ENCODE measurements at regions not wholly inside any gene's neighbourhood (a gene's known extent, or its start where the extent isn't known, plus 50 kb on each side); places are given as distances from the start of the nearest gene placed in this dataset.

- TF ChIP-seq SREBF2 (IDR thresholded peaks at IDR 0.05; ENCODE audit: low read length): no peak
- no peak for TF ChIP-seq NFXL1 (IDR thresholded peaks at IDR 0.05; ENCODE audit: borderline replicate concordance)
- no peak for TF ChIP-seq CHD2 (IDR thresholded peaks at IDR 0.05; ENCODE audit: borderline replicate concordance, low read depth, low read length)
Measured at GRCh38 chr5:168136340-168136739, 155.1 kb upstream of the WWC1 start.

Data from GM12878 (cell line).